Stimulated activated CD4-positive, alpha-beta T cell treated with anti-CD3 and anti-CD28 coated beads, Interleukin-2, amount 100 ng/mL, for 24 hours (primary cell): ENCODE measurements at regions not wholly inside any gene's neighbourhood (a gene's known extent, or its start where the extent isn't known, plus 50 kb on each side); places are given as distances from the start of the nearest gene placed in this dataset.
"Not testable (repeated sequence)": the region's sequence is repeated elsewhere in the genome, so short reads cannot be mapped to it uniquely, and the experiment has no call there.

Experiments used
- DNase-seq, 2 donors: peaks; one replicate each; pipeline ENCODE4 v3.0.0-alpha.2; 2020

GRCh38 chr7:66458991-66459390 is 169.7 kb upstream of the KCTD7 start:
- DNase-seq, result not testable (repeated sequence)

- not testable (repeated sequence) for DNase-seq
These were observed 168.8 kb upstream of the KCTD7 start for GRCh38 chr7:66459783-66460413.

- DNase-seq, result no peak
These were observed 167.7 kb upstream of the KCTD7 start for GRCh38 chr7:66460921-66461361.

- not testable (repeated sequence) for DNase-seq
These were observed 167.3 kb upstream of the KCTD7 start for GRCh38 chr7:66461397-66461796.

- not testable (repeated sequence) for DNase-seq
These were observed 165.8 kb upstream of the KCTD7 start for GRCh38 chr7:66462831-66463230.

- no peak for DNase-seq
These were observed 164.6 kb upstream of the KCTD7 start for GRCh38 chr7:66464059-66464458.

- DNase-seq, result no peak
These were observed 162.5 kb upstream of the KCTD7 start for GRCh38 chr7:66466081-66466600.

- DNase-seq, result no peak
These were observed 160.8 kb upstream of the KCTD7 start for GRCh38 chr7:66467887-66468286.

GRCh38 chr7:66473064-66473463 is 155.6 kb upstream of the KCTD7 start:
- DNase-seq, result not testable (repeated sequence)

GRCh38 chr7:66474441-66474840 is 154.2 kb upstream of the KCTD7 start:
- no peak for DNase-seq

- not testable (repeated sequence) for DNase-seq
These were observed 152.6 kb upstream of the KCTD7 start for GRCh38 chr7:66476056-66476455.

- DNase-seq, result not testable (repeated sequence)
These were observed 150.8 kb upstream of the KCTD7 start for GRCh38 chr7:66477822-66478397.

GRCh38 chr7:66481229-66481628 is 147.5 kb upstream of the KCTD7 start:
- DNase-seq, result not testable (repeated sequence)

GRCh38 chr7:66489065-66489464 is 139.6 kb upstream of the KCTD7 start:
- not testable (repeated sequence) for DNase-seq

- DNase-seq, result not testable (repeated sequence)
These were observed 138.9 kb upstream of the KCTD7 start for GRCh38 chr7:66489741-66490140.

GRCh38 chr7:66490979-66491378 is 137.7 kb upstream of the KCTD7 start:
- DNase-seq, result not testable (repeated sequence)

GRCh38 chr7:66492405-66492804 is 136.3 kb upstream of the KCTD7 start:
- DNase-seq, result not testable (repeated sequence)

GRCh38 chr7:66493235-66494205 is 135.2 kb upstream of the KCTD7 start:
- peak; percentile 95 to 96 for DNase-seq

- no peak for DNase-seq
These were observed 131.3 kb upstream of the KCTD7 start for GRCh38 chr7:66497346-66497745.

GRCh38 chr7:66500087-66500486 is 128.6 kb upstream of the KCTD7 start:
- DNase-seq, result no peak

GRCh38 chr7:66502230-66503035 is 126.2 kb upstream of the KCTD7 start:
- DNase-seq, result no peak

- DNase-seq, result no peak
These were observed 125.7 kb upstream of the KCTD7 start for GRCh38 chr7:66503036-66503370.
